GM18517 (cell line): ENCODE measurements at regions not wholly inside any gene's neighbourhood (a gene's known extent, or its start where the extent isn't known, plus 50 kb on each side); places are given as distances from the start of the nearest gene placed in this dataset.

Experiments used
- ATAC-seq: cut with Tn5 transposase; IDR thresholded peaks from one replicate; pipeline ENCODE4 v1.9.1; 2021; ENCODE audit warnings: mild to moderate bottlenecking, moderate library complexity; ENCODE audit not compliant: unreplicated experiment

GRCh38 chr12:126602612-126603011 lies 1537.4 kb downstream of the AACS start:
- no peak for ATAC-seq

- no peak for ATAC-seq
These were observed 1541.9 kb downstream of the AACS start for GRCh38 chr12:126607157-126607556.

- no peak for ATAC-seq
These were observed 1542.6 kb downstream of the AACS start for GRCh38 chr12:126607867-126608266.

GRCh38 chr12:126608607-126609175 lies 1543.5 kb downstream of the AACS start:
- ATAC-seq = no peak

GRCh38 chr12:126616441-126616840 lies 1551.2 kb downstream of the AACS start:
- ATAC-seq = no peak

- no peak for ATAC-seq
These were observed 1552.1 kb downstream of the AACS start for GRCh38 chr12:126617312-126617711.

- no peak for ATAC-seq
These were observed 1562.4 kb downstream of the AACS start for GRCh38 chr12:126627596-126627995.

GRCh38 chr12:126636821-126637220 lies 1571.6 kb downstream of the AACS start:
- no peak for ATAC-seq

- no peak for ATAC-seq
These were observed 1579.2 kb downstream of the AACS start for GRCh38 chr12:126644236-126645020.

- ATAC-seq = no peak
These were observed 1582.8 kb downstream of the AACS start for GRCh38 chr12:126648074-126648473.

GRCh38 chr12:126651133-126651532 lies 1585.9 kb downstream of the AACS start:
- ATAC-seq = no peak

GRCh38 chr12:126663304-126664094 lies 1598.3 kb downstream of the AACS start:
- ATAC-seq = no peak

GRCh38 chr12:126667339-126667738 lies 1599.6 kb upstream of the TMEM132C start:
- no peak for ATAC-seq

- no peak for ATAC-seq
These were observed 1598.4 kb upstream of the TMEM132C start for GRCh38 chr12:126668538-126668937.

GRCh38 chr12:126668961-126669360 lies 1598.0 kb upstream of the TMEM132C start:
- no peak for ATAC-seq

- no peak for ATAC-seq
These were observed 1590.5 kb upstream of the TMEM132C start for GRCh38 chr12:126676434-126676833.

- no peak for ATAC-seq
These were observed 1585.3 kb upstream of the TMEM132C start for GRCh38 chr12:126681676-126682075.

- no peak for ATAC-seq
These were observed 1582.3 kb upstream of the TMEM132C start for GRCh38 chr12:126684703-126685102.

GRCh38 chr12:126685636-126686035 lies 1581.3 kb upstream of the TMEM132C start:
- ATAC-seq = no peak

GRCh38 chr12:126688556-126688955 lies 1578.4 kb upstream of the TMEM132C start:
- no peak for ATAC-seq

GRCh38 chr12:126700096-126700495 lies 1566.9 kb upstream of the TMEM132C start:
- no peak for ATAC-seq

GRCh38 chr12:126704609-126705008 lies 1562.4 kb upstream of the TMEM132C start:
- no peak for ATAC-seq
